GM10266 (cell line): ENCODE measurements at regions not wholly inside any gene's neighbourhood (a gene's known extent, or its start where the extent isn't known, plus 50 kb on each side); places are given as distances from the start of the nearest gene placed in this dataset.
A peak's percentile ranks its signal among the peaks of the same experiment; 100 is the strongest.

Experiments used
- DNase-seq: peaks from one replicate; pipeline ENCODE4 v3.0.0; 2012; ENCODE audit errors: extremely low spot score
- CTCF ChIP-seq: IDR thresholded peaks from 2 replicates; pipeline ENCODE4 v1.5.1; 2012; ENCODE audit warnings: mild to moderate bottlenecking, low read depth; ENCODE audit not compliant: control insufficient read depth, insufficient read depth; ENCODE audit errors: missing control alignments

- no peak for DNase-seq
- no peak for TF ChIP-seq CTCF
Observed at GRCh38 chr12:126762150-126762549, 1504.8 kb upstream of the TMEM132C start.

- DNase-seq: no peak
- no peak for TF ChIP-seq CTCF
Observed at GRCh38 chr12:126763359-126763758, 1503.6 kb upstream of the TMEM132C start.

GRCh38 chr12:126767334-126767733 is 1499.6 kb upstream of the TMEM132C start:
- no peak for DNase-seq
- TF ChIP-seq CTCF: no peak

- no peak for DNase-seq
- TF ChIP-seq CTCF: no peak
Observed at GRCh38 chr12:126768517-126768916, 1498.5 kb upstream of the TMEM132C start.

- no peak for DNase-seq
- no peak for TF ChIP-seq CTCF
Observed at GRCh38 chr12:126770188-126770587, 1496.8 kb upstream of the TMEM132C start.

- peak; percentile 12 for DNase-seq
- TF ChIP-seq CTCF: no peak
Observed at GRCh38 chr12:126772171-126772864, 1494.7 kb upstream of the TMEM132C start.

- no peak for DNase-seq
- no peak for TF ChIP-seq CTCF
Observed at GRCh38 chr12:126773012-126773411, 1494.0 kb upstream of the TMEM132C start.
